ENCODE measurements at regions not wholly inside any gene's neighbourhood (a gene's known extent, or its start where the extent isn't known, plus 50 kb on each side); places are given as distances from the start of the nearest gene placed in this dataset.

GRCh38 chr2:120598416-120598815, 137.3 kb upstream of the GLI2 start (continued):
- no peak for TF ChIP-seq NKRF (conservative IDR thresholded peaks at IDR 0.05)
- no peak for TF ChIP-seq NFYB (IDR thresholded peaks at IDR 0.05; ENCODE audit: insufficient read depth, low read depth, low read length)
- no peak for TF ChIP-seq MEF2A (IDR thresholded peaks at IDR 0.05; ENCODE audit: insufficient read depth, low read depth, low read length)
- TF ChIP-seq CEBPB (IDR thresholded peaks at IDR 0.05; ENCODE audit: borderline replicate concordance in 1 of 2, low read depth in 2 of 2, low read length in 2 of 2): no peak

- Histone ChIP-seq H3K27ac (ENCODE audit: control insufficient read depth, insufficient read depth) (no peak overlapping the region), H3K79me2 (ENCODE audit: control insufficient read depth, insufficient read depth, low read length) (no peaks in the 10 kb centered on the region), H3K4me3 (no peak overlapping the region), H3K4me2 (ENCODE audit: control insufficient read depth, insufficient read depth) (no peak overlapping the region), H2AFZ (ENCODE audit: control insufficient read depth, low read depth, low read length) (no peak overlapping the region), H3K27me3 (replicated peaks in 1 of 2; ENCODE audit: control insufficient read depth in 2 of 2, insufficient read depth in 2 of 2, low read length in 1 of 2) (peaks cover 0 to 11% of the 10 kb centered on the region in 2 experiments; a peak in 2 of 4 replicates), H3K4me1 (ENCODE audit: control insufficient read depth, insufficient read depth, low read length) (no peaks in the 10 kb centered on the region), H3K9me3 (replicated peaks; ENCODE audit: control insufficient read depth, insufficient read depth, low read length) (no peaks in the 10 kb centered on the region), H4K20me1 (ENCODE audit: control insufficient read depth, insufficient read depth) (no peaks in the 10 kb centered on the region), H3K9ac (ENCODE audit: control insufficient read depth, insufficient read depth, low read length) (no peak overlapping the region), H3K36me3 (ENCODE audit: control insufficient read depth in 2 of 2, insufficient read depth in 2 of 2, low read length in 1 of 2) (no peaks in the 10 kb centered on the region)
- no TSS peak for BruUV-seq (replicated peaks)
- no peak for ATAC-seq
- CTCF ChIA-PET: no interaction called here
- no peak for FAIRE-seq
- no peak for DNase-seq (ENCODE audit: low read depth, low spot score)
- POLR2A ChIA-PET: no interaction called here
- 18% methylated on average over 7 of the region's 7 CpGs for WGBS (ENCODE audit: insufficient coverage, insufficient replicate concordance, low lambda C conversion rate, missing lambda C conversion rate)
- SMC1A ChIA-PET (ENCODE audit: uncharacterized antibody, unreplicated experiment): no interaction called here
- in situ Hi-C loops (cut with MboI): no loop called here
- TF ChIP-seq MEF2A (IDR thresholded peaks at IDR 0.05; ENCODE audit: insufficient read depth, low read depth, low read length) (no peak), BCL11A (IDR thresholded peaks at IDR 0.05; ENCODE audit: low read depth, low read length) (no peak), ZBTB40 (IDR thresholded peaks at IDR 0.05; ENCODE audit: borderline replicate concordance) (no peak), USF1 (IDR thresholded peaks at IDR 0.05; ENCODE audit: borderline replicate concordance, extremely low read length, insufficient read depth, low read depth, low read length) (no peak), MYC (IDR thresholded peaks at IDR 0.05; ENCODE audit: insufficient read depth, insufficient read length, insufficient replicate concordance, low read length, severe bottlenecking) (no peak), NR2C2 (IDR thresholded peaks at IDR 0.05; ENCODE audit: borderline replicate concordance, control insufficient read depth, insufficient read length, low read depth) (no peak)
- intact Hi-C loops (cut with micrococcal nuclease; ENCODE audit: unreplicated experiment): no loop called here
- RAD21 ChIA-PET (ENCODE audit: unreplicated experiment): no interaction called here
Measured at GRCh38 chr2:120599072-120599471, 136.6 kb upstream of the GLI2 start.

All from GM12878 (cell line).